Breast epithelium (tissue), 4 donors: ENCODE measurements at regions not wholly inside any gene's neighbourhood (a gene's known extent, or its start where the extent isn't known, plus 50 kb on each side); places are given as distances from the start of the nearest gene placed in this dataset.
"Not testable (repeated sequence)": the region's sequence is repeated elsewhere in the genome, so short reads cannot be mapped to it uniquely, and the experiment has no call there.

ENCODE experiments used
- DNase-seq, 2 donors: peaks; one replicate each; pipeline ENCODE4 v3.0.0-alpha.2; 2019; ENCODE audit warnings: low spot score in 2 of 2
- H3K27ac ChIP-seq, 2 donors: fragments of 200-600 bp; sonication (generic) in 1 of 2; one replicate each; pipeline ENCODE4 v1.5.1; 2016 to 2019; ENCODE audit warnings: mild to moderate bottlenecking in 1 of 2
- H3K27me3 ChIP-seq, 2 donors: fragments of 200-600 bp; sonication (generic) in 1 of 2; one replicate each; pipeline versions ENCODE4 v1.5.1 to v1.6.0; 2017 to 2019; ENCODE audit warnings: control low read depth in 1 of 2, mild to moderate bottlenecking in 1 of 2
- H3K36me3 ChIP-seq: fragments of 200-600 bp; one replicate; pipeline ENCODE4 v1.5.1; 2019
- H3K4me1 ChIP-seq, 2 donors: fragments of 200-600 bp; sonication (generic); one replicate each; pipeline ENCODE4 v1.5.1; 2016 to 2019; ENCODE audit warnings: control low read depth in 1 of 2
- H3K4me3 ChIP-seq, 3 donors: fragments of 200-600 bp; sonication (generic); 1 replicate in 2 of 3; 2 replicates in 1 of 3; pipeline ENCODE4 v1.5.1; 2016 to 2019; ENCODE audit warnings: mild to moderate bottlenecking in 3 of 3, moderate library complexity in 2 of 3
- H3K9me3 ChIP-seq, 2 donors: fragments of 200-600 bp; sonication (generic) in 1 of 2; one replicate each; pipeline ENCODE4 v1.5.1; 2016 to 2019; ENCODE audit warnings: control low read depth in 1 of 2
- CTCF ChIP-seq, 3 donors: fragments of 450-650 bp; IDR thresholded peaks; one replicate each; pipeline ENCODE4 v1.5.1; 2016 to 2017; ENCODE audit warnings: antibody characterized with exemption in 3 of 3, mild to moderate bottlenecking in 3 of 3, moderate library complexity in 3 of 3
- POLR2A ChIP-seq: fragments of 450-650 bp; IDR thresholded peaks from one replicate; pipeline ENCODE4 v1.6.1; 2016; ENCODE audit warnings: antibody characterized with exemption, mild to moderate bottlenecking, moderate library complexity
- POLR2AphosphoS5 ChIP-seq, 3 donors: sonication (generic); formaldehyde crosslinking; IDR thresholded peaks; one replicate each; pipeline ENCODE4 v1.6.1; 2017; ENCODE audit warnings: antibody characterized with exemption in 3 of 3
- intact Hi-C: fragments of 100-400 bp; cut with DNase I; formaldehyde crosslinking; loops from one replicate; pipeline ENCODE4 v1.15.1; 2023; ENCODE audit warnings: low total_unique reads

- TF ChIP-seq POLR2AphosphoS5 (IDR thresholded peaks at IDR 0.05): no peak
- no peak for TF ChIP-seq POLR2A
- no peak for TF ChIP-seq CTCF (IDR thresholded peaks at IDR 0.05)
- Histone ChIP-seq H3K27me3 (no peaks in the 10 kb centered on the region), H3K4me1 (no peaks in the 10 kb centered on the region), H3K36me3 (no peaks in the 10 kb centered on the region), H3K9me3 (no peaks in the 10 kb centered on the region), H3K4me3 (no peak overlapping the region), H3K27ac (no peak overlapping the region)
- intact Hi-C loops: no loop called here
- no peak for DNase-seq
Measured at GRCh38 chr6:6738922-6739716, 150.6 kb downstream of the LY86 start.

GRCh38 chr6:6740595-6740994, 152.1 kb downstream of the LY86 start:
- DNase-seq: no peak
- no peaks in the 10 kb centered on the region for H3K9me3 ChIP-seq
- no peaks in the 10 kb centered on the region for H3K4me1 ChIP-seq
- no peak overlapping the region for H3K27ac ChIP-seq
- H3K4me3 ChIP-seq: no peak overlapping the region
- TF ChIP-seq CTCF (IDR thresholded peaks at IDR 0.05) (no peak), POLR2AphosphoS5 (IDR thresholded peaks at IDR 0.05) (no peak), POLR2A (no peak)
- H3K27me3 ChIP-seq: no peaks in the 10 kb centered on the region
- intact Hi-C loops: no loop called here
- H3K36me3 ChIP-seq: no peaks in the 10 kb centered on the region

- H3K9me3 ChIP-seq: no peaks in the 10 kb centered on the region
- no peak overlapping the region for H3K4me3 ChIP-seq
- no peak for TF ChIP-seq POLR2AphosphoS5 (IDR thresholded peaks at IDR 0.05)
- no peak for TF ChIP-seq CTCF (IDR thresholded peaks at IDR 0.05)
- TF ChIP-seq POLR2A: no peak
- intact Hi-C loops: no loop called here
- H3K4me1 ChIP-seq: no peaks in the 10 kb centered on the region
- H3K27me3 ChIP-seq: no peaks in the 10 kb centered on the region
- no peaks in the 10 kb centered on the region for H3K36me3 ChIP-seq
- no peak overlapping the region for H3K27ac ChIP-seq
- DNase-seq: no peak
Measured at GRCh38 chr6:6741264-6741663, 152.7 kb downstream of the LY86 start.

- TF ChIP-seq POLR2A (no peak), CTCF (IDR thresholded peaks at IDR 0.05) (no peak), POLR2AphosphoS5 (IDR thresholded peaks at IDR 0.05) (no peak)
- Histone ChIP-seq H3K36me3 (no peaks in the 10 kb centered on the region), H3K9me3 (no peaks in the 10 kb centered on the region), H3K27ac (no peak overlapping the region), H3K4me1 (no peaks in the 10 kb centered on the region), H3K27me3 (no peaks in the 10 kb centered on the region), H3K4me3 (no peak overlapping the region)
- DNase-seq: no peak
- intact Hi-C loops: no loop called here
Measured at GRCh38 chr6:6742535-6742934, 154.0 kb downstream of the LY86 start.

GRCh38 chr6:6744551-6744950, 156.0 kb downstream of the LY86 start:
- intact Hi-C loops: no loop called here
- H3K9me3 ChIP-seq: no peaks in the 10 kb centered on the region
- no peaks in the 10 kb centered on the region for H3K36me3 ChIP-seq
- TF ChIP-seq POLR2A (no peak), CTCF (IDR thresholded peaks at IDR 0.05) (no peak), POLR2AphosphoS5 (IDR thresholded peaks at IDR 0.05) (no peak)
- peaks cover 0 to 2% of the 10 kb centered on the region in 2 donors for H3K4me1 ChIP-seq
- H3K27me3 ChIP-seq: no peaks in the 10 kb centered on the region
- H3K27ac ChIP-seq: no peak overlapping the region
- DNase-seq: no peak
- H3K4me3 ChIP-seq: no peak overlapping the region

GRCh38 chr6:6745637-6746332, 157.3 kb downstream of the LY86 start:
- H3K36me3 ChIP-seq, DNase-seq, H3K27me3 ChIP-seq, H3K9me3 ChIP-seq, H3K27ac ChIP-seq, H3K4me3 ChIP-seq, intact Hi-C loops: not testable (repeated sequence)
- H3K4me1 ChIP-seq: peaks cover 2 to 13% of the 10 kb centered on the region in 2 donors
